B cell (primary cell): ENCODE measurements at regions not wholly inside any gene's neighbourhood (a gene's known extent, or its start where the extent isn't known, plus 50 kb on each side); places are given as distances from the start of the nearest gene placed in this dataset.

ENCODE experiments used
- EZH2 ChIP-seq: IDR thresholded peaks from 2 replicates; pipeline ENCODE4 v1.6.1; 2012; ENCODE audit warnings: borderline replicate concordance, low read depth, mild to moderate bottlenecking, moderate library complexity, low read length; ENCODE audit not compliant: insufficient read depth, poor library complexity, severe bottlenecking
- TF ChIP-seq, protein P1 (sequence below): fragments of 200-600 bp; IDR thresholded peaks from one replicate; pipeline ENCODE4 v1.8.0; 2022; ENCODE audit warnings: antibody characterized with exemption, mild to moderate bottlenecking

GRCh38 chr18:55144193-55144930 lies 185.1 kb upstream of the CCDC68 start:
- TF ChIP-seq, protein P1, sequence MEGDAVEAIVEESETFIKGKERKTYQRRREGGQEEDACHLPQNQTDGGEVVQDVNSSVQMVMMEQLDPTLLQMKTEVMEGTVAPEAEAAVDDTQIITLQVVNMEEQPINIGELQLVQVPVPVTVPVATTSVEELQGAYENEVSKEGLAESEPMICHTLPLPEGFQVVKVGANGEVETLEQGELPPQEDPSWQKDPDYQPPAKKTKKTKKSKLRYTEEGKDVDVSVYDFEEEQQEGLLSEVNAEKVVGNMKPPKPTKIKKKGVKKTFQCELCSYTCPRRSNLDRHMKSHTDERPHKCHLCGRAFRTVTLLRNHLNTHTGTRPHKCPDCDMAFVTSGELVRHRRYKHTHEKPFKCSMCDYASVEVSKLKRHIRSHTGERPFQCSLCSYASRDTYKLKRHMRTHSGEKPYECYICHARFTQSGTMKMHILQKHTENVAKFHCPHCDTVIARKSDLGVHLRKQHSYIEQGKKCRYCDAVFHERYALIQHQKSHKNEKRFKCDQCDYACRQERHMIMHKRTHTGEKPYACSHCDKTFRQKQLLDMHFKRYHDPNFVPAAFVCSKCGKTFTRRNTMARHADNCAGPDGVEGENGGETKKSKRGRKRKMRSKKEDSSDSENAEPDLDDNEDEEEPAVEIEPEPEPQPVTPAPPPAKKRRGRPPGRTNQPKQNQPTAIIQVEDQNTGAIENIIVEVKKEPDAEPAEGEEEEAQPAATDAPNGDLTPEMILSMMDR = no peak
- no peak for TF ChIP-seq EZH2
